GM18868 (cell line): ENCODE measurements at regions not wholly inside any gene's neighbourhood (a gene's known extent, or its start where the extent isn't known, plus 50 kb on each side); places are given as distances from the start of the nearest gene placed in this dataset.
"Not testable (repeated sequence)": the region's sequence is repeated elsewhere in the genome, so short reads cannot be mapped to it uniquely, and the experiment has no call there.

Experiments used
- ATAC-seq: cut with Tn5 transposase; IDR thresholded peaks from one replicate; pipeline ENCODE4 v1.9.1; 2021; ENCODE audit warnings: mild to moderate bottlenecking, moderate library complexity; ENCODE audit not compliant: unreplicated experiment

DNA sequence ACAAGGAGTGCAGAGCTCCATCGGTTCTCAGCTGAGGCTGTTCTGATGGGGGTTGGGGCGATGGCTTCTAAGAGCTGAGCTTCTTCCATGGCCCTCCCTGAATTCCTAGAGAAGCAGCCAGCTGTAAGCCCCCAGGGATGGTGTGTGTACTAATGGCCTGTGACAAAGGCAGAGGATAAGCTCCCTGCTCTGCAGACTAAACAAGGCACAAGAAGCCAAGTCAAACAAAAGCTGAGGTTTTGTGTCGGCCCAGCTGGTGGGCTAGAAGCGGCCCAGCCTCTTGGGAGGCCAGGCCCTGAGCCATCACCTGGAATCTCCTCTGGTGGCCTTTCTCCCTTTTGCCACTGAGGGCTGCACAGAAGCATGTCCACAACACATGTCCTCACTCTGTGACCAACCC is 75.0 kb upstream of the XPA start:
- ATAC-seq, result no peak

DNA sequence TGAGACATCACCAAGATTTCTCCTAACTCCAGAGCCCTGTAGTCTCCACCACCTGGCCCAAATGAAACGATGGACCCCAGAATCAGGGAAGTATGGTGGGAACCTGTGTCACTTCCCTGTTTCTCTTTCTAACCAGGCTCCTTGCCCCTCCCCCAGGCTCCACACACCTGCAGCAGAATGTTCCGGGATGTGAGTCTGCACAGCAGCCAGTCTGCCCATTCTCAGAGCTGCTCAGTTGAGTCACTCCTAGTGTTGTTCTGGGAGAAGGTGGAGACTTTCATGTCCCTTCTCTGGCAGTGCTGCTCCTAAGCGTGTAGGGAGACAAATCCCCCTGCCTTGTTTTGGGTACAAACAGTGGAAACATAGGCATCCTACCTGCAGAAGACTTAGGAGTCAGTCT is 76.0 kb upstream of the XPA start:
- no peak for ATAC-seq

DNA sequence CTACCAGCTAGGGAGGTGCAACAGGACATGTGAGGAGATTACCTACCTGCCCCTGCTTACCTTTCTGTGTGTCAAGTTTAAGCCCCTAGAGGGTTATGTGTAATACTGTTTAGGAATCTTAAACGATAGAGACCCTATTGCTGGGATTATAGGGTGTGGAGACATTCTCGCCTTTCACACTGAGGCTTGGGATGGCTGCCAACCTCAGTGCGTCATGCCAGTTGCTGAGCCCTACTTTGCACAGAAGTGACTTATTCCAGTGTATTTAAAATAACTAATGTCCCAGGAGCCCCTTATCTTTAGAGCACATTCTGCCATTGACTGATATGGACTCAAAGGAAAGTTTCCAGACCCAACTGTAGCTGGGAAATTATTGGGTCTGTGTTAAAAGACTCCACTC is 76.6 kb upstream of the XPA start:
- ATAC-seq, result no peak

DNA sequence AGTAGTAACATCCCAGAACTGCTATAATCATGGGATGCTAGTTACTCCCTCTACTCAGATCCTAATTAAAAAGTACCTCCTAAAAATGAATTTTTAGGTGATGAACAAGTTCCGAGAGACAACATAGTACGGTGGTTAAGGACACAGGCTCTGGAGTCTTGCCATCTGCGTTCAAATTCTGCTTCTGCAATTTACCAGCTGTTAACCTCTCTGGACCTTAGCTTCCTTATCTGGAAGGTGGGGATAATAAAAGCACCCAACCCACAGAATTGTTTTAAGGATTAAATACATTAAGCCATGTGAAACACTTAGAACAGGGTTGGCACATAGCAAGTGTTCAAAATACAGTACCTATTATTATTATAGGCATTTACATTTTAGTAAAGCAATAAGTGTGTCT is 77.5 kb upstream of the XPA start:
- ATAC-seq, result no peak

DNA sequence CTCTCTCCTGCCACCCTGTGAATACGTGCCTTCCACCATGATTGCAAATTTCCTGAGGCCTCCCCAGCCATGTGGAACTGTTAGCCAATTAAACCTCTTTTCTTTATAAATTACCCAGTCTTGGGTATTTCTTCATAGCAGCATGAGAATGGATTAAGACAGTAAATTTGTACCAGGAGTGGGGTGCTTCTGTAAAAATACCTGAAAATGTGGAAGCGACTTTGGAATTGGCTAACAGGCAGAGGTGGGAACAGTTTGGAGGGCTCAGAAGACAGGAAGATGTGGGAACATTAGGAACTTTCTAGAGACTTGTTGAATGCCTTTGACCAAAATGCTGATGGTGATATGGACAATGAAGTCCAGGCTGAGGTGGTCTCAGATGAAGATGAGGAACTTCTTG is 74.3 kb upstream of the FOXE1 start:
- not testable (repeated sequence) for ATAC-seq

DNA sequence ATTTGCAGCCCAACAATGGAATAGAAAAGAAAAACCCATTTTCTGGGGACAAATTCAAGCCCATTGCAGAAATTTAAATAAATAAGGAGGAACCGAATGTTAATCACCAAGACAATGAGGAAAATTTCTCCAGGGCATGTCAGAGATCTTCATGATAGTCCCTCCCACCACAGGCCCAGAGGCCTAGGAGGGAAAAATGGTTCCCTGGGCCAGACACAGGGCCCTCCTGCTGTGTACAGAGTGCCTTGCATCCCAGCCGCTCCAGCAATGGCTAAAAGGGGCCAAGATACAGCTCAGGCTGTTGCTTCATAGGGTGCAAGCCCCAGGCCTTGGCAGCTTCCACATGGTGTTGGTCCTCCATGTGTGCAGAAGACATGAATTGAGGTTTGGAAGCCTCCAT is 73.4 kb upstream of the FOXE1 start:
- no peak for ATAC-seq

DNA sequence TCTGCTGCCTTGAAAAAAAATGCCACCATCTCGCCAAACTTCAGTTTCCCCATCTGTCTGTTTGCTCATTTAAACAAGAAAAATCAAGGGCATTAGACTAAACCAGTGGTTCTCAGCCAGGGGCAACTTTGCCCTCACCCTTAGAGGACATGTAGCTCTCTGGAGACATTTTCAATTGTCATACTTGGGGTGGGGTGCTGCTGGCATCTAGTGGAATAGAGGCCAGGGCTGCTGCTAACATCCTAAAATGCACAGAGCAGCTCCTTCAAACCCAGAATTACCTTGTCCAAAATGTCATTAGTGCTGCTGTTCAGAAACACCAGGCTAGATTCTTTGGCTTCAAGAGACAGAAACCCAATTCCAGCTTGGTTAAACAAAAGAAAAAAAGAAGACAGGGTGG is 71.1 kb upstream of the FOXE1 start:
- ATAC-seq, result no peak

DNA sequence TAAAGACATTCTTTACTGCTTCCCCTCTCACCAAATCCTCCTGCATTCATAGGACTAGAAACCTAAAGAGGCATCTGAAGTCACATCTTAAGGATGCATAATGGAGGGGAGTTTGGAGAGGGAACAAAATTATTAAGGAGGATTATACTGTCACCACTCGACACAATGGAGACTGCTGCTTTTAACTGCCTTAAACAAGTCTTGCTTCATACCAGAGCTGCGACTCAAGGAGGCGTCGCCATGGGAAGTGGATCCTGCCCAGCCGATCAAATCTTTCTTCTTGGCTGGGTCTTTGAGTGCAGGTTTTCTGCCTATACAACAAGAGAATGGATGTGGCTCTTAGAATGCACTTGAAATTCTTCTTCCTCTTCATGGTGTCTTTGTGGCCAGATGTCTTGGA is 66.7 kb upstream of the FOXE1 start:
- no peak for ATAC-seq

DNA sequence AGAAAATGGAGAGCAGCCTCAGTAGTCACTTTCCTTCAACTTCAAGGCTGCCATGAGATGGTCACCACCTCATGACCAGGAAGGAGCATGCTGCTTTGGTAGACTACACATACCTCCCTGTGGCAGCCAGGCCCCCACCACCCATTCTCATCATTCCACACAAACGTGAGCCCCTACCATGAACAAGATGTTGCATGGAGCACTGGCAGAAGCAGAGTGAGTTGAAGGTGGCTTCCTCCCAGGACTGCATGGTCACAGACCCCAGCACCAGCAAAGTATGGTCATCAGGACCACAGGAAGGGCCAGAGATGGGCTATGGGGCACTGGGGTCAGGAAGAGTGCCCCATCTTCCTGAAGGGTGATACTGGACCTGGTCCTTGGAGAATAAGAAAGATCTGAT is 65.5 kb upstream of the FOXE1 start:
- ATAC-seq, result no peak

DNA sequence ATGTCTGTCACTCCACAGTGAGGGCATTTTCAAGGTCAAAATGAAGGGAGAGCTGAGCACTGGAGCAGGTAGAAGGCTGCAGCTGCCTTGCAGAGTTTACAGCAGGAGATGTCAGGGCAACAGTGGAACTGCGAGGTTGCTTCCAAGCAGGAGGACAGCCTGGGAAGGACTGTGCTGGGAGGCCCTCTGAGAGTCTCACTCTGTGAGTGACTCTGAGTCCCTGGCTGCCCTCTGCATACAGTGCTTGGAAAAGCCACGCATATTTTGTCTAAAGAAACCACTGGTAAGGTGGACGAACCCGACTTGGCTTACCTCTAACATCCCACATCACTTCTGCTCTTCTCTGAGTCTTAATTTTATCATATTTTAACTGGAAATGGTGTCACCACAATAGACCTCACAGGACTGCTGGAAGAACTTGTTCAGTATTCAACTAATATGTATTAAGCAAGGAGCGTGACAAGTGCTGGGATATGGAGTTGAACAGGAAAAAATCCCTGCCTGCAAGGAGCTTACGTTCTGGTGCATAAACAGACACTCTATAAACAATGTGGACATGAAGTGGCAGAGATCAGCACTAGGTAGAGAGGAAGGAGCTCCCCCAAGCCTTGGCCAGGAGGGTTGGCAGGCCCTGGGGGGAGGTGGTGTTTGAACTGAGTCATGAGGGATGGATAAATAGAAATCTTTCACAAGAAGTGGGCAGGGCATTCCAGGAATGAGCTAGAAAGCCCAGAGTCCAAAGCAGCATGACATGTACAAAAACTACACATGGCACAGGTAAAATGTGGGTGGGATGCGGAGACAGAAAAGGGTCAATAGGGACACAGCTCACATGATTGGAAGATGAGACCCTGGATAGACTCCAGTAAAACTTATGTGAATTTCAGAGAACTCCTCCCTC is 64.0 kb upstream of the FOXE1 start:
- ATAC-seq, result no peak

DNA sequence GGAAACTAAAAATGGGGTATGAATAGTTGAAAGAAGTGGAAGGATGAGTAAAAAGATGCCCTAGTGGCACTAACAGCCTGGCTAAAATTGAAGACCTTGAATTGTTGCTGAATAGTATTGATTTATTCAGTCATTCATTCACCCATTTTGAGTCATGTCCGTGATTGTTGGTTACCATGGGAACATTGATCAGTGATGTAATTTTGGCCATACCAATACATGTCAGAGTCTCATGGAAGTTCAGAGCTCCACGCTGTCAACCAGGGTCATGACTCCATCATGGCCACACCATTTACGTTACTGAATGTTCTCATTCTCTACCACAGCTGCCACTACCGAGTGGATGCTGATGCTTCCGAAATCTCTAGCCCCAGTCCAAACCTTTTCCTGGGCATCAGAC is 62.5 kb upstream of the FOXE1 start:
- no peak for ATAC-seq

DNA sequence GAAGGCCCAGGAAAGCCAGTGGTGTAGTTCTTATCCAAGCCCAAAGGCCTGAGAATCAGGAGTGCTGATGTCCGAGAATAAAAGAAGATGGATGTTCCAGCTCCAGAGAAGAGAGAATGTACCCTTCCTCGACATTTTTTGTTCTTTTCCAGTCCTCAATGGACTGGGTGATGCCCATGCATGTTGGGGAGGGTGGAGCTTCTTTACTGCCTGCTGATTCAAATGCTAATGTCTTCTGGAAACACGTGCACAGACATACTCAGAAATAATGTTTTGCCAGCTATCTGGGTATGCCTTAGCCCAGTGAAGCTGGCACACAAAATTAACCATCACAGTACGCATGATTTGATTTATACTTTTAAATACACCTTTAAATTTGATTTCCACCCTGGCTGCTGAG is 61.5 kb upstream of the FOXE1 start:
- no peak for ATAC-seq

DNA sequence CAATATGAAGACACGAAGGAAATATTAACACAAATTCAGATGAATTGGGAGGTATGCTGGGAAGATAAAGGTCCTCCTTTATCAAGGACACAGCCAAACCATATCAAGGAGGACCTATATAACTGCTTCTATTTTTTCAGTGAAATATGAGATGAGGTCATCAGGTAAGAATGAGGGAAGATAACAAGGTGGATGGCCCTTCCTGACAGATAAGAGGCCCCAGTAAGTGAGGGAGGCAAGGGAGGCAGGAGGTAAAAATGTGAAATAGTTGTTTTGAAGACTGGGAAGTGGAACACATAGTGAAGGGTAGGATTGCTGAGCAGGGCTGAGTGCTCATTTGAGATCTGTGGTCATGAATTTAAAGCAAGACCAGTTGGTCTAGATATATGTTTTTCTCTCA is 60.0 kb upstream of the FOXE1 start:
- no peak for ATAC-seq

DNA sequence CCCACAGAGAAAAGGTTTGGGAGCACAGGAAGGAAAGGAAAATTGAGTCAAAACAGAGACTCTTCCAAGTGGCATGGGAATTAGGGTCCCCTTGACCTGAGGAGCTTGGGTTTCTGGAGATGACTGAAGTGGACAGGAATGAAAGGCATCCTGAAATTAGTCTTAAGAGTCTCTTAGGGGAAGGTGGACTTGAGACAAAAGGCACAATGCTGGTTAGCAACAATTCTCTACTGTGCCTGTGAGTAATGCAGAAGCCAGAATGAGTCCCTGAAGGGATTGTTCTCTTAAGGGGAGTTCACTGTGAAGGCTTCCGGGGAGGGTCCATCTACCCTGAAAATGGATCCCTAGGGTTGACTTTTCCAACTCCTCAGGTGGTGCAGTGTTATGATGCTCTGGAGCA is 58.4 kb upstream of the FOXE1 start:
- no peak for ATAC-seq

DNA sequence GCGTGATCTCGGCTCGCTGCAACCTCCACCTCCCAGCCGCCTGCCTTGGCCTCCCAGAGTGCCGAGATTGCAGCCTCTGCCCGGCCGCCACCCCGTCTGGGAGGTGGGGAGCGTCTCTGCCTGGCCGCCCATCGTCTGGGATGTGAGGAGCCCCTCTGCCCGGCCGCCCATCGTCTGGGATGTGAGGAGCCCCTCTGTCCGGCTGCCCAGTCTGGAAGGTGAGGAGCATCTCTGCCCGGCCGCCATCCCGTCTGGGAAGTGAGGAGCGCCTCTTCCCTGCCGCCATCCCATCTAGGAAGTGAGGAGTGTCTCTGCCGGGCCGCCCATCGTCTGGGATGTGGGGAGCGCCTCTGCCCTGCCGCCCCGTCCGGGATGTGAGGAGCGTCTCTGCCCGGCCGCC is 56.9 kb upstream of the FOXE1 start:
- ATAC-seq, result not testable (repeated sequence)

DNA sequence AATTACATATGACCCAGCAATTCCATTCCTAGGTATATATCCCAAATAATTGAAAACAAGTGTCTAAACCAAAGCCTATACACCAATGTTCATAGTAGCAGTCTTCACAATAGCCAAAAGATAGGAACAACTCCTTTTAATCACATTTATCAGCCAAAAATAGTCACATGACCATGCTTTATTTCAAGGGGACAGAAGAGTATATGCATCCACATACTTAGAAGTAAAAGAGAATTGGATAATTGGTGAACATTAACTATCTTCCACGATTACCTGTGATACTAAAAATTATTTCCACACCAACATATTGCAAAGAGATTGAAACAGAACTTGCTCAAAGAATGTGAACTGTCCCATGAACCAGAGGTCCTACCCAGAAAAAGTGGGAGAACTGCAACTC is 51.8 kb upstream of the FOXE1 start:
- ATAC-seq, result no peak

DNA sequence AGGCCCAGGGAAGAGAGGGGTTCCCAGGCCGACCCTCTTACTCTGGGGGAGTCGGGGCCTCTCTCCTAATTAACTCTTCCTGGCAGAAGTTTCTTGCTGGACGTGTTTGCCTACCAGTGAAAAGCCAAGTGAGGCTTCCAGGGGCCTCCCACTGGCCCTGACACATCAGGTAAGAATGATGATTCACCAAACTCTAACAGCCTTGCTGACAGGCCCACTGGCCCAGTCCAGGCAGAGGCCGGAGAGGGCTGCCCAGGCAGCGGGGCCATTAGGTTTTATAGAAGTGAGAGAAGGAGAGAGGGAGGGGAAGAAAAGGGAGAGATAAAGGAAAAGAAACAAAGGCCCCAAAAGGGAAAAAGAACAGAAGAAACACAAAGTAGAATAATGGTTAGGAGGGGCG is 50.8 kb upstream of the FOXE1 start:
- no peak for ATAC-seq

DNA sequence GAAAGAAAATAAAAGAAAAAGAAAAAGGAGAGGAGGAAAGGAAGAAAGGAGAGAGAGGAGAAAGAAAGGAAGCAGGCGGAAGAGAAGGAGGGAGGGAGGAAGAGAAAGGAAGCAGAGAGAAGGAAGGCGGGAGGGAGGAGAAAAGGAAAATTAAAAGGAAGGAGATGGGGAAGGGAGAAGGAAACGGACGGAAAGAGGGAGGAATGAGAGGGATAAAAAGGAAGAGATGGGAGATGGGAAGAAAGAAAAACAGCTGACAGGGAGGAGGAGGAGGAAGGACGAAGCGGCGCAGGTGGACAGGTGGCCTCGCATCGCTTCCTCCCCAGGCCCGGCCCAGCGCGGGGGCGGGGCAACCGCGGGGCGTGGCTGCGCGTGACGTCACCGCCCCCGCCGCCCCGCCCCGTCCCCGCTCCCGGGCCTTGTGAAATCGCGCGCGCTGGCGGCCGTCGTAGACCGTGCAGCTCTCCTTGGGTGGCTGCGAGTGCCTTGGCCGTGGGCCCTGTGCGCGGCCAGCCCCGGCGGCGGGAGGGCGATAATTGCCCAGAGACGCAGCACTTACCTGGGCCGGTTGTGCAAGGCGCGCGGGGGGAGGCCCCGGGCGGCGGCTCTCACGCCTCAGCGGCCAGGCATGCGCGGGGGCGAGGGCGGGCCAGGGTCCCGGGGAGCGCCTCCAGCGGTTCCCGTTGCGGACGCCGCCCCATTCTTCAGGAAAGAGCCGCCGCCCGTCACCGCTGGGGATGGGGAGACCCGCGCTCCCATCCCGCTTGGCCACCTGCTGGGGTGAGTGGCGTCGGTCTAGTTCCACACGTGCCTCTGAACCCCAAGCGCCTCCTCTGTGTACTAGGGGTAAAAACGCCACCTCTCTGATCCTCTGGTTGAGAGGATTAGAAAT is 49.6 kb upstream of the FOXE1 start:
- peak; percentile 92 for ATAC-seq
